CD14-positive monocyte (primary cell): ENCODE measurements at regions not wholly inside any gene's neighbourhood (a gene's known extent, or its start where the extent isn't known, plus 50 kb on each side); places are given as distances from the start of the nearest gene placed in this dataset. TPM values are rescaled to one million over a fixed set of nuclear protein-coding genes. Genes with fewer than 3 reads are reported as not detected.

ENCODE experiments used
- DNase-seq, 3 donors: peaks; one replicate each; pipeline ENCODE4 v3.0.0-alpha.2; 2011 to 2022
- H2AFZ ChIP-seq: 2 replicates; pipeline ENCODE4 v1.6.0; 2012; ENCODE audit warnings: mild to moderate bottlenecking, low read depth, low read length, inconsistent platforms; ENCODE audit not compliant: insufficient read depth, poor library complexity, severe bottlenecking
- H3K27ac ChIP-seq, 2 donors: 1 replicate in 1 of 2; 2 replicates in 1 of 2; pipeline ENCODE4 v1.5.1; 2012 to 2013; ENCODE audit warnings: low read length in 2 of 2, control low read depth in 1 of 2, inconsistent platforms in 1 of 2, low read depth in 1 of 2, mild to moderate bottlenecking in 1 of 2
- H3K27me3 ChIP-seq, 2 donors: one replicate each; pipeline versions ENCODE4 v1.6.0 to v1.6.1; 2011 to 2013; ENCODE audit warnings: low read length in 2 of 2; ENCODE audit not compliant: control insufficient read depth in 2 of 2, insufficient read depth in 2 of 2
- H3K36me3 ChIP-seq, 2 donors: replicated peaks in 1 of 2; 1 replicate in 1 of 2; 2 replicates in 1 of 2; pipeline versions ENCODE4 v1.5.1 to v1.6.1; 2012 to 2013; ENCODE audit warnings: low read length in 2 of 2, control low read depth in 1 of 2, inconsistent platforms in 1 of 2, mild to moderate bottlenecking in 1 of 2; ENCODE audit not compliant: insufficient read depth in 2 of 2, control insufficient read depth in 1 of 2
- H3K4me1 ChIP-seq, 2 donors: 1 replicate in 1 of 2; 2 replicates in 1 of 2; pipeline versions ENCODE4 v1.5.1 to v1.6.1; 2012 to 2013; ENCODE audit warnings: low read length in 2 of 2, control low read depth in 1 of 2, inconsistent platforms in 1 of 2, mild to moderate bottlenecking in 1 of 2, moderate library complexity in 1 of 2; ENCODE audit not compliant: insufficient read depth in 2 of 2, control insufficient read depth in 1 of 2
- H3K4me2 ChIP-seq: replicated peaks from 2 replicates; pipeline ENCODE3; 2012; ENCODE audit warnings: low read length, moderate library complexity, mild to moderate bottlenecking; ENCODE audit not compliant: poor library complexity, severe bottlenecking; ENCODE audit errors: extremely low read depth
- H3K4me3 ChIP-seq, 3 experiments: fragments of 200-600 bp in 1 of 3; sonication (generic) in 1 of 3; replicated peaks in 1 of 3; 1 replicate in 2 of 3; 2 replicates in 1 of 3; pipeline ENCODE4 v1.5.1; 2011 to 2013; ENCODE audit warnings: low read length in 3 of 3, mild to moderate bottlenecking in 3 of 3, control low read depth in 2 of 3, low read depth in 2 of 3, inconsistent platforms in 1 of 3, moderate library complexity in 1 of 3
- H3K79me2 ChIP-seq: 2 replicates; pipeline ENCODE4 v1.6.0; 2012; ENCODE audit warnings: mild to moderate bottlenecking, control low read depth, inconsistent platforms, low read length, moderate library complexity; ENCODE audit not compliant: insufficient read depth
- H3K9ac ChIP-seq: 2 replicates; pipeline ENCODE4 v1.6.0; 2017; ENCODE audit warnings: low read length, mild to moderate bottlenecking; ENCODE audit not compliant: insufficient read depth, poor library complexity, severe bottlenecking
- H3K9me3 ChIP-seq, 2 donors: replicated peaks in 1 of 2; 1 replicate in 1 of 2; 2 replicates in 1 of 2; pipeline versions ENCODE4 v1.5.1 to v1.6.1; 2012 to 2013; ENCODE audit warnings: low read length in 2 of 2, control low read depth in 1 of 2; ENCODE audit not compliant: control insufficient read depth in 1 of 2, insufficient read depth in 1 of 2
- H4K20me1 ChIP-seq: 2 replicates; pipeline ENCODE4 v1.6.0; 2012; ENCODE audit warnings: mild to moderate bottlenecking, low read length, control low read depth, moderate library complexity; ENCODE audit not compliant: insufficient read depth
- H3K27ac Mint-ChIP-seq, 7 donors: one replicate each; pipeline ENCODE4 v1.8.0; 2020; ENCODE audit warnings: mild to moderate bottlenecking in 7 of 7, mixed read lengths in 7 of 7, moderate library complexity in 6 of 7, inconsistent platforms in 2 of 7
- H3K27me3 Mint-ChIP-seq, 3 donors: one replicate each; pipeline ENCODE4 v1.8.0; 2021 to 2022; ENCODE audit warnings: low read depth in 3 of 3, mild to moderate bottlenecking in 3 of 3, mixed read lengths in 3 of 3, moderate library complexity in 3 of 3, inconsistent platforms in 1 of 3
- H3K36me3 Mint-ChIP-seq, 2 donors: one replicate each; pipeline ENCODE4 v1.8.0; 2020; ENCODE audit warnings: mixed read lengths in 2 of 2, inconsistent platforms in 1 of 2, mild to moderate bottlenecking in 1 of 2
- H3K4me1 Mint-ChIP-seq: one replicate; pipeline ENCODE4 v1.8.0; 2020; ENCODE audit warnings: mild to moderate bottlenecking, mixed read lengths
- H3K4me3 Mint-ChIP-seq, 2 donors: one replicate each; pipeline ENCODE4 v1.8.0; 2020; ENCODE audit warnings: mild to moderate bottlenecking in 2 of 2, mixed read lengths in 2 of 2, moderate library complexity in 1 of 2
- H3K9me3 Mint-ChIP-seq, 7 donors: one replicate each; pipeline ENCODE4 v1.8.0; 2020 to 2022; ENCODE audit warnings: mixed read lengths in 7 of 7, mild to moderate bottlenecking in 6 of 7, moderate library complexity in 6 of 7, inconsistent platforms in 2 of 7
- WGBS: methylation state at CpG from one replicate; pipeline ENCODE4 v1.1.5; 2013; ENCODE audit warnings: missing lambda C conversion rate; ENCODE audit not compliant: insufficient coverage; 5-methylcytosine and 5-hydroxymethylcytosine counted together
- intact Hi-C, 2 donors: fragments of 100-400 bp; cut with micrococcal nuclease; formaldehyde crosslinking; loops; one replicate each; pipeline versions ENCODE4 v1.15.0 to v1.15.1; 2023
- small RNA-seq: library from RNA; depleted of rRNA; stranded (forward); fragments of <200 nt; gene quantifications from one replicate; pipeline ENCODE3, GENCODE V24; 2012; ENCODE audit warnings: low read depth; ENCODE audit not compliant: insufficient read length
- TF ChIP-seq, protein P1 (sequence below): fragments of 200-600 bp; IDR thresholded peaks from one replicate; pipeline ENCODE4 v1.8.0; 2022; ENCODE audit warnings: antibody characterized with exemption, mild to moderate bottlenecking

DNA sequence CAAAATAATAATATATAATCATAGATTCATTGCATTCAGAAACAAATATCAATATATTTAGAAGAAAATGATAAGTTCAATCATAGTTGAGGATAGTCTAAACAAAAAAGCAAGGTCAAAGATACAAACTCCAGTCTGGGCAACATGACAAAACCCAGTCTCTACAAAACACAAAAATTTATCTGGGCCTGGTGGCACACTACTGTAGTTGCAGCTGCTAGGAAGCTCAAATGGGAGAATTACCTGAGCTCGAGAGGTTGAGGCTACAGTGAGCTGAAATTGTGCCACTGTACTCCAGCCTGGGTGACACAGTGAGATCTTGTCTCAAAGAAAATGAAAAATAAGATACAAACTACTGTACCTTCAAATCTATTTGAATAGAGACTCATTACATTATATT lies 52.7 kb upstream of the ANXA10 start:
- H3K27ac Mint-ChIP-seq, result no peak overlapping the region
- peaks cover 0 to 3% (median 0%) of the 10 kb centered on the region in 7 donors for H3K9me3 Mint-ChIP-seq
- TF ChIP-seq, protein P1, sequence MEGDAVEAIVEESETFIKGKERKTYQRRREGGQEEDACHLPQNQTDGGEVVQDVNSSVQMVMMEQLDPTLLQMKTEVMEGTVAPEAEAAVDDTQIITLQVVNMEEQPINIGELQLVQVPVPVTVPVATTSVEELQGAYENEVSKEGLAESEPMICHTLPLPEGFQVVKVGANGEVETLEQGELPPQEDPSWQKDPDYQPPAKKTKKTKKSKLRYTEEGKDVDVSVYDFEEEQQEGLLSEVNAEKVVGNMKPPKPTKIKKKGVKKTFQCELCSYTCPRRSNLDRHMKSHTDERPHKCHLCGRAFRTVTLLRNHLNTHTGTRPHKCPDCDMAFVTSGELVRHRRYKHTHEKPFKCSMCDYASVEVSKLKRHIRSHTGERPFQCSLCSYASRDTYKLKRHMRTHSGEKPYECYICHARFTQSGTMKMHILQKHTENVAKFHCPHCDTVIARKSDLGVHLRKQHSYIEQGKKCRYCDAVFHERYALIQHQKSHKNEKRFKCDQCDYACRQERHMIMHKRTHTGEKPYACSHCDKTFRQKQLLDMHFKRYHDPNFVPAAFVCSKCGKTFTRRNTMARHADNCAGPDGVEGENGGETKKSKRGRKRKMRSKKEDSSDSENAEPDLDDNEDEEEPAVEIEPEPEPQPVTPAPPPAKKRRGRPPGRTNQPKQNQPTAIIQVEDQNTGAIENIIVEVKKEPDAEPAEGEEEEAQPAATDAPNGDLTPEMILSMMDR, result no peak
- Histone ChIP-seq H3K4me1 (no peaks in the 10 kb centered on the region), H3K27me3 (no peaks in the 10 kb centered on the region), H3K4me3 (no peak overlapping the region), H3K9ac (no peak overlapping the region), H2AFZ (no peak overlapping the region), H3K36me3 (no peaks in the 10 kb centered on the region), H3K4me2 (no peak overlapping the region), H3K27ac (no peak overlapping the region), H4K20me1 (no peaks in the 10 kb centered on the region), H3K9me3 (no peaks in the 10 kb centered on the region), H3K79me2 (no peaks in the 10 kb centered on the region)
- WGBS, result 80% methylated on average over 1 of the region's 1 CpG
- no peaks in the 10 kb centered on the region for H3K36me3 Mint-ChIP-seq
- H3K4me1 Mint-ChIP-seq, result no peaks in the 10 kb centered on the region
- DNase-seq, result no peak
- peaks cover 0 to 1% (median 0%) of the 10 kb centered on the region in 3 donors for H3K27me3 Mint-ChIP-seq
- intact Hi-C loops, result no loop called here
- H3K4me3 Mint-ChIP-seq, result no peak overlapping the region

Small RNAs in the stretch of these regions (small RNA-seq; reads per million reads assigned to genes)
- not detected for gene RN7SL776P
